ENCODE measurements at regions not wholly inside any gene's neighbourhood (a gene's known extent, or its start where the extent isn't known, plus 50 kb on each side); places are given as distances from the start of the nearest gene placed in this dataset.
"Not testable (repeated sequence)": the region's sequence is repeated elsewhere in the genome, so short reads cannot be mapped to it uniquely, and the experiment has no call there.

GRCh38 chr17:54439816-54440215, 460.8 kb upstream of the TOM1L1 start:
- Histone ChIP-seq H3K27me3 (no peaks in the 10 kb centered on the region), H3K36me3 (no peaks in the 10 kb centered on the region), H3K4me3 (no peak overlapping the region), H3K4me1 (no peaks in the 10 kb centered on the region), H3K27ac (no peak overlapping the region), H3K9me3 (peaks cover 0 to 5% (median 0%) of the 10 kb centered on the region in 4 donors)
- DNase-seq (ENCODE audit: low spot score in 2 of 2): no peak
- WGBS, 2 donors: 58 to 64% methylated on average over 7 of the region's 7 CpGs
- TF ChIP-seq CTCF (IDR thresholded peaks at IDR 0.05) (no peak), POLR2A (IDR thresholded peaks at IDR 0.05) (no peak), EP300 (IDR thresholded peaks at IDR 0.05) (no peak)

- WGBS, 2 donors: 69 to 76% methylated on average over 1 of the region's 1 CpG
- no peak for TF ChIP-seq EP300 (IDR thresholded peaks at IDR 0.05)
- no peak for TF ChIP-seq POLR2A (IDR thresholded peaks at IDR 0.05)
- no peak for TF ChIP-seq CTCF (IDR thresholded peaks at IDR 0.05)
Measured at GRCh38 chr17:54451051-54451450, 449.6 kb upstream of the TOM1L1 start.

GRCh38 chr17:54452666-54453348, 447.8 kb upstream of the TOM1L1 start:
- H3K27ac ChIP-seq: no peak overlapping the region
- H3K4me1 ChIP-seq: no peaks in the 10 kb centered on the region
- no peaks in the 10 kb centered on the region for H3K27me3 ChIP-seq
- no peaks in the 10 kb centered on the region for H3K36me3 ChIP-seq
- DNase-seq (ENCODE audit: low spot score in 2 of 2): no peak
- TF ChIP-seq EP300 (IDR thresholded peaks at IDR 0.05): no peak
- H3K4me3 ChIP-seq: no peak overlapping the region
- H3K9me3 ChIP-seq: peaks cover 0 to 10% (median 1%) of the 10 kb centered on the region in 4 donors
- 82 to 87% methylated on average over 6 of the region's 6 CpGs for WGBS, 2 donors

More at GRCh38 chr17:54451051-54451450, 449.6 kb upstream of the TOM1L1 start:
- Histone ChIP-seq H3K36me3 (no peaks in the 10 kb centered on the region), H3K27me3 (no peaks in the 10 kb centered on the region), H3K9me3 (peaks cover 0 to 3% (median 1%) of the 10 kb centered on the region in 4 donors), H3K27ac (no peak overlapping the region), H3K4me1 (no peaks in the 10 kb centered on the region), H3K4me3 (no peak overlapping the region)
- DNase-seq (ENCODE audit: low spot score in 2 of 2): no peak

- H3K36me3 ChIP-seq: no peaks in the 10 kb centered on the region
- peaks cover 0 to 11% (median 1%) of the 10 kb centered on the region in 4 donors for H3K9me3 ChIP-seq
- no peaks in the 10 kb centered on the region for H3K27me3 ChIP-seq
- WGBS, 2 donors: 64 to 73% methylated on average over 2 of the region's 2 CpGs
- DNase-seq (ENCODE audit: low spot score in 2 of 2): no peak
- no peak overlapping the region for H3K4me3 ChIP-seq
- no peak for TF ChIP-seq CTCF (IDR thresholded peaks at IDR 0.05)
- TF ChIP-seq POLR2A (IDR thresholded peaks at IDR 0.05): no peak
- TF ChIP-seq EP300 (IDR thresholded peaks at IDR 0.05): no peak
- no peaks in the 10 kb centered on the region for H3K4me1 ChIP-seq
- H3K27ac ChIP-seq: no peak overlapping the region
Measured at GRCh38 chr17:54455251-54455868, 445.3 kb upstream of the TOM1L1 start.

- not testable (repeated sequence) for H3K4me3 ChIP-seq; DNase-seq (ENCODE audit: low spot score in 2 of 2); H3K27me3 ChIP-seq; H3K27ac ChIP-seq; H3K9me3 ChIP-seq; H3K4me1 ChIP-seq; H3K36me3 ChIP-seq
- WGBS, 2 donors: 69 to 76% methylated on average over 2 to 3 of the region's 3 CpGs
Measured at GRCh38 chr17:54465443-54465842, 435.2 kb upstream of the TOM1L1 start.

GRCh38 chr17:54466875-54467274, 433.8 kb upstream of the TOM1L1 start:
- WGBS, 2 donors: 80 to 90% methylated on average over 1 of the region's 1 CpG
- DNase-seq (ENCODE audit: low spot score in 2 of 2): no peak
- H3K27ac ChIP-seq: no peak overlapping the region
- no peaks in the 10 kb centered on the region for H3K27me3 ChIP-seq
- H3K4me3 ChIP-seq: no peak overlapping the region
- no peaks in the 10 kb centered on the region for H3K4me1 ChIP-seq
- H3K36me3 ChIP-seq: no peaks in the 10 kb centered on the region
- TF ChIP-seq EP300 (IDR thresholded peaks at IDR 0.05): no peak
- H3K9me3 ChIP-seq: no peaks in the 10 kb centered on the region
